GM12878 (cell line): ENCODE measurements at regions not wholly inside any gene's neighbourhood (a gene's known extent, or its start where the extent isn't known, plus 50 kb on each side); places are given as distances from the start of the nearest gene placed in this dataset.

Experiments used
- ATAC-seq: fragments of 200-7000 bp; cut with Tn5 transposase; 3 replicates; pipeline ENCODE4 v1.9.1; 2020; ENCODE audit warnings: mild to moderate bottlenecking, moderate library complexity
- BruUV-seq: library from RNA; stranded (reverse); fragments of 400-500 nt; replicated peaks from 2 replicates; lab custom pipeline; 2021; lab: Mats Ljungman, UMichigan
- CTCF ChIA-PET: fragments of 300-600 bp; sonication (Branson Sonifier 250); formaldehyde crosslinking; extraction: SDS; loops from one replicate; lab custom pipeline; 2021; ENCODE audit warnings: inconsistent platforms; lab: Yijun Ruan, JAX
- POLR2A ChIA-PET: fragments of 350-600 bp; formaldehyde crosslinking; extraction: SDS; loops from one replicate; lab custom pipeline; 2021; ENCODE audit warnings: inconsistent platforms; lab: Charles Lee
- RAD21 ChIA-PET: fragments of 300-600 bp; sonication (Branson Sonifier 250); formaldehyde crosslinking; loops from one replicate; lab custom pipeline; 2023; ENCODE audit warnings: antibody characterized with exemption; ENCODE audit not compliant: unreplicated experiment; lab: Charles Lee
- SMC1A ChIA-PET: fragments of 300-600 bp; sonication (Branson Sonifier 250); formaldehyde crosslinking; loops from one replicate; lab custom pipeline; 2023; ENCODE audit not compliant: unreplicated experiment, uncharacterized antibody; lab: Charles Lee
- DNase-seq: peaks from one replicate; pipeline ENCODE4 v3.0.0-alpha.2; 2011; ENCODE audit warnings: low read depth, low spot score
- FAIRE-seq: peaks from 3 replicates; lab custom pipeline; 2011; peaks lifted over from hg19 to GRCh38; lab: Jason Lieb, UNC
- H2AFZ ChIP-seq: 2 replicates; pipeline ENCODE4 v1.6.0; 2011; ENCODE audit warnings: low read depth, low read length, control low read depth; ENCODE audit not compliant: control insufficient read depth
- H3K27ac ChIP-seq: 2 replicates; pipeline ENCODE4 v1.5.1; 2011; ENCODE audit warnings: control low read depth; ENCODE audit not compliant: control insufficient read depth, insufficient read depth
- H3K27me3 ChIP-seq, 2 experiments: replicated peaks in 1 of 2; 2 replicates each; pipeline versions ENCODE4 v1.6.0 to v1.6.1; 2011; ENCODE audit warnings: low read length in 1 of 2; ENCODE audit not compliant: control insufficient read depth in 2 of 2, insufficient read depth in 2 of 2
- H3K36me3 ChIP-seq, 2 experiments: 2 replicates each; pipeline ENCODE4 v1.5.1; 2011; ENCODE audit warnings: low read length in 1 of 2; ENCODE audit not compliant: control insufficient read depth in 2 of 2, insufficient read depth in 2 of 2
- H3K4me1 ChIP-seq: 2 replicates; pipeline ENCODE4 v1.6.1; 2011; ENCODE audit warnings: mild to moderate bottlenecking, low read length, moderate library complexity, mixed read lengths; ENCODE audit not compliant: control insufficient read depth, insufficient read depth
- H3K4me2 ChIP-seq: 2 replicates; pipeline ENCODE4 v1.6.0; 2011; ENCODE audit warnings: control low read depth; ENCODE audit not compliant: control insufficient read depth, insufficient read depth
- H3K4me3 ChIP-seq: fragments of 200-600 bp; sonication (generic); 2 replicates; pipeline ENCODE4 v1.5.1; 2016
- H3K79me2 ChIP-seq: 2 replicates; pipeline ENCODE4 v1.6.0; 2011; ENCODE audit warnings: low read length; ENCODE audit not compliant: control insufficient read depth, insufficient read depth
- H3K9ac ChIP-seq: 2 replicates; pipeline ENCODE4 v1.8.0; 2011; ENCODE audit warnings: low read length, control low read depth, mixed read lengths; ENCODE audit not compliant: control insufficient read depth, insufficient read depth
- H3K9me3 ChIP-seq: replicated peaks from 3 replicates; pipeline ENCODE4 v1.5.1; 2011; ENCODE audit warnings: mild to moderate bottlenecking, low read length; ENCODE audit not compliant: control insufficient read depth, insufficient read depth
- H4K20me1 ChIP-seq: 2 replicates; pipeline ENCODE4 v1.6.0; 2011; ENCODE audit not compliant: control insufficient read depth, insufficient read depth
- CBX3 ChIP-seq: fragments of 200-600 bp; sonication (generic); IDR thresholded peaks from 2 replicates; pipeline ENCODE4 v1.6.1; 2016; ENCODE audit warnings: low read depth, borderline replicate concordance
- CHD4 ChIP-seq: fragments of 200-600 bp; sonication (generic); IDR thresholded peaks from 2 replicates; pipeline ENCODE4 v1.6.1; 2016; ENCODE audit warnings: mild to moderate bottlenecking
- MTA2 ChIP-seq: fragments of 450-650 bp; IDR thresholded peaks from 2 replicates; pipeline ENCODE4 v1.6.1; 2016; ENCODE audit warnings: low read depth, mild to moderate bottlenecking, moderate library complexity
- RB1 ChIP-seq: fragments of 450-650 bp; formaldehyde crosslinking; IDR thresholded peaks from 2 replicates; pipeline ENCODE4 v1.6.1; 2017; ENCODE audit warnings: mild to moderate bottlenecking, borderline replicate concordance
- RUNX3 ChIP-seq: IDR thresholded peaks from 2 replicates; pipeline ENCODE4 v1.6.1; 2012; ENCODE audit warnings: low read length, inconsistent platforms
- SMARCA5 ChIP-seq: fragments of 450-650 bp; IDR thresholded peaks from 2 replicates; pipeline ENCODE4 v1.6.1; 2017; ENCODE audit warnings: mild to moderate bottlenecking
- STAT3 ChIP-seq: IDR thresholded peaks from 2 replicates; pipeline ENCODE4 v1.6.1; 2011; ENCODE audit warnings: low read depth, low read length, improper control_type of control experiment
- SUZ12 ChIP-seq: fragments of 200-600 bp; sonication (generic); IDR thresholded peaks from one replicate; pipeline ENCODE4 v1.6.1; 2018; ENCODE audit warnings: antibody characterized with exemption, mild to moderate bottlenecking; ENCODE audit not compliant: unreplicated experiment
- ZBED1 ChIP-seq: IDR thresholded peaks from 2 replicates; pipeline ENCODE4 v1.6.1; 2016; ENCODE audit warnings: borderline replicate concordance
- ZNF274 ChIP-seq: IDR thresholded peaks from one replicate; pipeline ENCODE4 v1.8.0; 2011; ENCODE audit not compliant: insufficient read length, insufficient read depth
- ZSCAN29 ChIP-seq: fragments of 450-650 bp; IDR thresholded peaks from 2 replicates; pipeline ENCODE4 v1.6.1; 2017; ENCODE audit warnings: mild to moderate bottlenecking, moderate library complexity
- WGBS: methylation state at CpG from one replicate; pipeline ENCODE4 v1.1.6; 2016; ENCODE audit warnings: low lambda C conversion rate; ENCODE audit not compliant: insufficient replicate concordance, insufficient coverage; ENCODE audit errors: missing lambda C conversion rate; 5-methylcytosine and 5-hydroxymethylcytosine counted together
- in situ Hi-C: fragments of 300-500 bp; cut with MboI; formaldehyde crosslinking; loops from 9 replicates; pipeline ENCODE4 v1.14.3; 2018; ENCODE audit warnings: mixed read lengths
- intact Hi-C: fragments of 100-400 bp; cut with micrococcal nuclease; formaldehyde crosslinking; loops from one replicate; pipeline ENCODE4 v1.14.2; 2022; ENCODE audit not compliant: unreplicated experiment

GRCh38 chr14:34318014-34318413 is 144.0 kb downstream of the SPTSSA start:
- 3% methylated on average over 2 of the region's 2 CpGs for WGBS
- H3K9me3 ChIP-seq = no peaks in the 10 kb centered on the region
- no peak overlapping the region for H3K27ac ChIP-seq
- no peak overlapping the region for H2AFZ ChIP-seq
- no peak overlapping the region for H3K4me2 ChIP-seq
- no peak for TF ChIP-seq SUZ12
- no peak for TF ChIP-seq RB1
- TF ChIP-seq RUNX3 = no peak
- no peak for TF ChIP-seq SMARCA5
- no peak for TF ChIP-seq STAT3
- TF ChIP-seq CHD4 = no peak
- no peak for TF ChIP-seq ZBED1
- TF ChIP-seq ZNF274 = no peak
- no peak for TF ChIP-seq ZSCAN29
- TF ChIP-seq CBX3 = no peak
- no peak for TF ChIP-seq MTA2
- H3K9ac ChIP-seq = no peak overlapping the region
- in situ Hi-C loops = loop anchor here (5.0 kb wide), 1 partner anchor 1741 kb away; no protein-coding TSS in a partner anchor
- ChIA-PET SMC1A (interaction anchor here (1.1 to 1.8 kb wide), 3 partner anchors 14 to 216 kb away, joined by 3 read pairs; no protein-coding TSS in a partner anchor), RAD21 (no interaction called here), CTCF (interaction anchor here (1.5 to 1.9 kb wide), 2 partner anchors 9 to 16 kb away, joined by 3 to 5 read pairs; no protein-coding TSS in a partner anchor), POLR2A (no interaction called here)
- no peaks in the 10 kb centered on the region for H3K4me1 ChIP-seq
- H4K20me1 ChIP-seq = no peaks in the 10 kb centered on the region
- FAIRE-seq (no peak), ATAC-seq (no peak), DNase-seq (no peak)
- H3K27me3 ChIP-seq = no peaks in the 10 kb centered on the region
- no peaks in the 10 kb centered on the region for H3K79me2 ChIP-seq
- intact Hi-C loops = no loop called here
- H3K4me3 ChIP-seq = no peak overlapping the region
- no peaks in the 10 kb centered on the region for H3K36me3 ChIP-seq
- no TSS peak for BruUV-seq
